GM12873 (cell line): ENCODE measurements at regions not wholly inside any gene's neighbourhood (a gene's known extent, or its start where the extent isn't known, plus 50 kb on each side); places are given as distances from the start of the nearest gene placed in this dataset.

ENCODE experiments used
- CTCF ChIP-seq: IDR thresholded peaks from 2 replicates; pipeline ENCODE4 v1.5.1; 2012; ENCODE audit warnings: low read depth, mild to moderate bottlenecking, moderate library complexity, low read length, control low read depth; ENCODE audit not compliant: insufficient read depth; ENCODE audit errors: missing control alignments

- no peak for TF ChIP-seq CTCF
These were observed 110.8 kb upstream of the IRX1 start for GRCh38 chr5:3484836-3485235.

GRCh38 chr5:3481175-3481574 lies 114.5 kb upstream of the IRX1 start:
- TF ChIP-seq CTCF: no peak

GRCh38 chr5:3475674-3476073 lies 120.0 kb upstream of the IRX1 start:
- no peak for TF ChIP-seq CTCF

GRCh38 chr5:3466392-3466791 lies 129.2 kb upstream of the IRX1 start:
- no peak for TF ChIP-seq CTCF

- no peak for TF ChIP-seq CTCF
These were observed 135.2 kb upstream of the IRX1 start for GRCh38 chr5:3460416-3460815.

GRCh38 chr5:3456121-3456681 lies 139.4 kb upstream of the IRX1 start:
- no peak for TF ChIP-seq CTCF

GRCh38 chr5:3452622-3453021 lies 143.0 kb upstream of the IRX1 start:
- TF ChIP-seq CTCF: no peak

GRCh38 chr5:3451961-3452360 lies 143.7 kb upstream of the IRX1 start:
- TF ChIP-seq CTCF: no peak
